Epithelial cell of proximal tubule (primary cell): ENCODE measurements at regions not wholly inside any gene's neighbourhood (a gene's known extent, or its start where the extent isn't known, plus 50 kb on each side); places are given as distances from the start of the nearest gene placed in this dataset.

Experiments used
- DNase-seq: peaks from one replicate; pipeline ENCODE4 v3.0.0-alpha.2; 2011; ENCODE audit warnings: low read depth
- H3K4me3 ChIP-seq: 2 replicates; pipeline ENCODE4 v1.5.1; 2011; ENCODE audit warnings: low read depth, mild to moderate bottlenecking, low read length
- TF ChIP-seq, protein P1 (sequence below): conservative IDR thresholded peaks from 2 replicates; pipeline ENCODE4 v1.5.1; 2012; ENCODE audit warnings: low read depth, mild to moderate bottlenecking, low read length

DNA sequence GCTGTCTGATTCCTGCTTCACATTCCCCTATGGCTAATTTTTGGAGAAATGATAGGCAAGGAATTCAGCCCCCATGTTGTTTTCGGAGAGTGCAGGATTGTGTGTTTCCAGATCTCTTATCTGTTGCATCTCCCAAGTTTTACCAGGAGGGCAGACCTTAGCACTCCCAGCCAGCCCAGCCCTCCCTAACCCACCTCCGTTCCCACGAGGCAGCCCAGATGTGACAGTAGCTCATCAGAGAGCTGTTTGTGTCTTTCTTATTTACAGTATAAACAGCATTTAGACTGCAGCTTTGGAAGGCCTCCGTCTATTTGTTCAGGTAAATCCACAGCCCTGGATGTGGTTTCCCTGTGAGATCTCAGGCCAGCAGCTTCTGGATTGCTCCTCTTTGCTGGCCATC lies 91.6 kb downstream of the THNSL2 start:
- DNase-seq = no peak
- H3K4me3 ChIP-seq = no peak overlapping the region
- TF ChIP-seq, protein P1, sequence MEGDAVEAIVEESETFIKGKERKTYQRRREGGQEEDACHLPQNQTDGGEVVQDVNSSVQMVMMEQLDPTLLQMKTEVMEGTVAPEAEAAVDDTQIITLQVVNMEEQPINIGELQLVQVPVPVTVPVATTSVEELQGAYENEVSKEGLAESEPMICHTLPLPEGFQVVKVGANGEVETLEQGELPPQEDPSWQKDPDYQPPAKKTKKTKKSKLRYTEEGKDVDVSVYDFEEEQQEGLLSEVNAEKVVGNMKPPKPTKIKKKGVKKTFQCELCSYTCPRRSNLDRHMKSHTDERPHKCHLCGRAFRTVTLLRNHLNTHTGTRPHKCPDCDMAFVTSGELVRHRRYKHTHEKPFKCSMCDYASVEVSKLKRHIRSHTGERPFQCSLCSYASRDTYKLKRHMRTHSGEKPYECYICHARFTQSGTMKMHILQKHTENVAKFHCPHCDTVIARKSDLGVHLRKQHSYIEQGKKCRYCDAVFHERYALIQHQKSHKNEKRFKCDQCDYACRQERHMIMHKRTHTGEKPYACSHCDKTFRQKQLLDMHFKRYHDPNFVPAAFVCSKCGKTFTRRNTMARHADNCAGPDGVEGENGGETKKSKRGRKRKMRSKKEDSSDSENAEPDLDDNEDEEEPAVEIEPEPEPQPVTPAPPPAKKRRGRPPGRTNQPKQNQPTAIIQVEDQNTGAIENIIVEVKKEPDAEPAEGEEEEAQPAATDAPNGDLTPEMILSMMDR = no peak

DNA sequence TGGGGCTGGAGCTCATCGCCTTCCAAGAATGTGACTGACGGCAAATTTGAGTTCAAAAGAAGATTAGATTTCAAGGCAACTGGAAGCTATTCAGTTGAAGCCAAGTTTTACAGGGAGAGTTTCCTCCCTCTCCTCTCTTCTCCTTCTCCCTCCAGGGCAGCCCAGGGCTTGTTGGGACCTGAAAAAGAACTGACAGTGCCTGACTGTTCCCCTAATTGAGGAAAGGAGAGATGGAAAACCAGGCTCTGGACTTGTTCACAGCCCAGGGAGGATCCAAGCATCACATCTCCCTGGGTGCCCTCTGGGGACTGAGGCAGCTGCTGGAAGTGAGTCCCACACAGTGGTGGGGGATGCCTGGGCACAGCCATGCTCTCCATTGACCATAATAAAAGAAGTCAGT lies 88.1 kb downstream of the THNSL2 start:
- no peak for DNase-seq
- TF ChIP-seq, protein P1 = no peak
- no peak overlapping the region for H3K4me3 ChIP-seq

DNA sequence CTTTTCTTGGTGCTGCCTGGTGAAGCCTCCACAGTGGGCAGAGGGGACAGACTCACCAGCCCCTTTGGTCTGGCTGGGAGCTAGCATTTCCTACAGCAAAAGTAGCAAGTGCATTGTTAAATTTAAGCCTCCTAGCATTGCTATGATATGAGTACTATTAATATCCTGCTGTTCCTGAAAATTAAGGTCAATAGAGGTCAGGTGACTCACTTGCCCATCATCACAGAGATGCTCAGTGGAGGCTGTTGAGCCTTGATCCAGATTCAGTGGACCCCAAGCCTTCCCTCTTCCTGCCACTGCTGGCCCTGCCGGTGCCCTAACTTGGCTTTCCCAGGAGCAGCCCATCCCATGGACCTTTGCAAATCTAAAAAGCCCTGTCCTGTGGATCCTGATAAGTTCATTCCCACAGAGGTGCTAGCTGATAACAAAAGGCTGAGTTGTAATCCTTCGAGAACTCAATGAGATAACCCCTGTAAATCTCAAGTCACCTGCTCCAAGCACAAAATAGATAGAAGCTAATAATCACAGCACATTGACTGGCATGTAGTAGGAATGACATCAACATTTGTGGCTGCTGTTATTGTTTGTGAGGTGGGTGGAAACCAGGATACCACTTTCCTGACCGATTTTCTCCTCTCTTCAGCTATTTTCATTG lies 84.4 kb downstream of the THNSL2 start:
- H3K4me3 ChIP-seq = no peak overlapping the region
- TF ChIP-seq, protein P1 = no peak
- no peak for DNase-seq

DNA sequence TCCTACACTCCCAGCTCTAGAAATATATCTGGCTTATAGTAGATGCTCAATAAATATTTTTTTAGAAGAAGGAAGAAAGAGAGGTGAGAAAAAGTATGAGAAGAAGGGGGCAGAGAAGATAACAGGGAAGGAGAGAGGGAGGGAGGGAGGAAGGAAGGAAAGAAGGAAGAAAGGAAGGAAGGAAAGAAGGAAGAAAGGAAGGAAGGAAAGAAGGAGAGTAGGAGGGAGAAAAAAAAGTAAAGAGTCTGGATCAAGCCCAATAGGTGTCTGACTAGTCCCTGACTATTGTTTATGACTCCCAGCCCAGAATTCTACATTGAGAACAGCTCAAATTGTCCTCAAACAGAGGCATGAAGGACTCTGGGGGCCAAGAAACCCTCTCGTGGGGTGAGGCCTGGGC lies 83.9 kb downstream of the THNSL2 start:
- TF ChIP-seq, protein P1 = no peak
- no peak for DNase-seq
- H3K4me3 ChIP-seq = no peak overlapping the region

DNA sequence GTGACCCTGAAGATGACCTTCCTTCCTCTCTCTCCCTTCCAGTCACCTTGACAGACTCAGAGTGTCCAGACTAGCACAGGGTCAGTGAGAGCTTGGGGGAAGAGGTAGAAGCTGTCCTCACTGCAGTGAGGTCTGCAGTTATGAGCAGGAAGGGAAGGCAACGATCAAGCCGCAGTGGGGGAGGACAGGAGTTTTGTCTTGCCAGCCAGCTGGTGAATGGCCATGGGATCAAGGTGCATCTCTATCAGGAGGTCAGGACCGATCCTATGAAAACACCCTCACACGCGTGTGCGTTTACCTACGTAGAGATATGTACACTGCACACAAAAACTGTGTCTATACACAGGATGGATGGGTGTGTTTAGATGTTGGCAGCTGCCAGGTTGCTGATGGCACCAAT lies 83.2 kb downstream of the THNSL2 start:
- DNase-seq = no peak
- no peak overlapping the region for H3K4me3 ChIP-seq
- TF ChIP-seq, protein P1 = no peak

DNA sequence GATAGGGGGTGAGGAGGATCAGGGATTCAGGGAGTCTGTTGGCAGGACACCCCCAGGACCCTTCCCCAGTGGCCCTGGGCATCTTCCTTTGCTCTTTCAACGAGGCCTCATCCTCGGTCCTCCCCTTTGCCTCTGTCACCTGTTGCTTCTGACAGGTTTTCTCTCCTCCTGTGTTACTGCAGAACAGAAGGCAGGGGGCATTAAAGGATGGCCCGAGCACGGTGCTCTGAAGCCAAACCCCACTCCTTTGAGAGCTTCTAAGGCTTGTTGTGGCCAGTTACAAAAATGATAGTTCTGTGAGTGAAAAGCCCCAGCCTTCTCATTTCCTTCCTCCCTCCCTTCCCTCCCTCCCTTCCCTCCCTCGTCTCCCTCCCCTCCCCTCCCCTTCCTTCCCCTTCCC lies 82.5 kb downstream of the THNSL2 start:
- DNase-seq = no peak
- H3K4me3 ChIP-seq = no peak overlapping the region
- TF ChIP-seq, protein P1 = no peak

DNA sequence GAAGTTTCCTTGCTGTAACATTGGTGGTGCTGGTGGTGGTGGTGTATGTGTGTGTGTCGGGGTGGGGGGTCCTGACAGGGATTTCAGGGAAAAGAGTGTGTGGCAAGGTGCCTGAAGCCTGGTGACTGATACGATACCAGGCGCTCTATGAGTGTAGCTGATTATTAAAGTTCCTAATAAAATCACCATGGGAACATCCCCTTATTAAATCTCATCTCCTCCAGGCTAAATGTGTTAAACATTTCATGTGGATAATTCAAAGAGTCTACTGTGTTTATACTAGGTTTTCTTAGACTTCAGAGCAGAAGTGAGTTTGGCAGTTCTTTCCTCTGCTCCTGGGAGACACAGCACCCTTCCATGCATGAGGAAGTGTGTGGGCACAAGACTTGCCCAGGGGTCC lies 82.0 kb downstream of the THNSL2 start:
- no peak overlapping the region for H3K4me3 ChIP-seq
- TF ChIP-seq, protein P1 = no peak
- no peak for DNase-seq
